GM18951 (cell line): ENCODE measurements at regions not wholly inside any gene's neighbourhood (a gene's known extent, or its start where the extent isn't known, plus 50 kb on each side); places are given as distances from the start of the nearest gene placed in this dataset.
"Not testable (repeated sequence)": the region's sequence is repeated elsewhere in the genome, so short reads cannot be mapped to it uniquely, and the experiment has no call there.

Experiments
- in situ Hi-C: fragments of 300-500 bp; cut with MboI; formaldehyde crosslinking; loops from one replicate; pipeline ENCODE4 v1.12.0; 2022; ENCODE audit warnings: low sequenced_read_pairs, mixed read lengths, inconsistent platforms; ENCODE audit not compliant: unreplicated experiment

DNA sequence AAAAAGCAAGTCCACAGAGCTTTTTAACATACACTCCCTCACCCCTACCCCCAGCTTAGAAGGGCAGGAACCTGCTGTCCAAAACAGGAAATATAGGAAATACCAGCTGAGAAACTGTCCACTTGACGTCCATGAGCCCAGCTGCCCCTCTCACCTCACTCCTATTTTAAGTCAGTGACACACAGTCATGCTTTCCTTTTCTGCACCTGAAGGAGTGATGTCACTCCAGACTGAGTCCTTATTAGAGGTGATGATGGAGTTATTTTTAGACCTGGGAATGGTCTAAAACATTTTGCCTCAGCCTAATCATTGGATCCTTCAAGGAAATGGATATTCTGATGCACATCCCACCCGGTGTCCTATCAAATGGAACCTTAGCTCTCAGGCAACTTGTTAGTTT is 217.8 kb downstream of the BCL2L11 start:
- in situ Hi-C loops: not testable (repeated sequence)

DNA sequence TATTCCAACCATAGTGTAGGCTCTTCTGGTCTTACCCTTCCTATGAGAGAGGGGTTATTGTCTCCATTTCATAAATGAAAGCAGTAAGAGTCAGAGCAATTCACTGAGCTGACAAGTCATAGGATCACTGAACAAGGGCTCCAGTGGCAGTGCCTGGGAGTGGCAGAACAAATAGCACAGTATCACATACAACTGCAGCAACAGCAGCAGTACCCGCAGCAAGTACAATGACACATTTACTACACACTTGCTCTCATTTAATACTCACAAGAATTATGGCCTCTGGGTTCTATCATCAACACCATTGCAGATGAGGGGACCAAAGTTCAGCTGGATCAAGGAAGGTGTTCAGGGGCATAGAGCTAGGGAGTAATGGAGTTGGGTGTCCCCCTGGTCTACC is 218.8 kb downstream of the BCL2L11 start:
- in situ Hi-C loops: not testable (repeated sequence)

DNA sequence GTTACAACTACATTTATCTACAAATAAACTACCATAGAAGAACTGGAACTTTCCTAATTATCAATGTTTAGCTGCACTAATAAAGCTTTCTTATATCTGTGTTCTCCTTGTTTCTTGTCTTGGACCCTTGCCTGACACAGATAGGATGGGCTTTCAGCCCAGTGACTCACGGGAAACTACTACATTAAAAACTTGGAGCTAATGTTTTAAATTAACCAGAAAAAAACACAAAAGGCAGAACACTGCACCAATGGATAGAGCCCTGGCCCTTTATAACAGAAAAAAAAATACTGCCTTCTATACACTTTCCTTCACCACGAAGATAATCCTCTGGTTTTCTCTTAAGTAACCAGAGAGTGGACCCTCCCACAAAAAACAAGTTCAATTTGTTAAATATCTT is 223.9 kb downstream of the BCL2L11 start:
- in situ Hi-C loops: not testable (repeated sequence)

DNA sequence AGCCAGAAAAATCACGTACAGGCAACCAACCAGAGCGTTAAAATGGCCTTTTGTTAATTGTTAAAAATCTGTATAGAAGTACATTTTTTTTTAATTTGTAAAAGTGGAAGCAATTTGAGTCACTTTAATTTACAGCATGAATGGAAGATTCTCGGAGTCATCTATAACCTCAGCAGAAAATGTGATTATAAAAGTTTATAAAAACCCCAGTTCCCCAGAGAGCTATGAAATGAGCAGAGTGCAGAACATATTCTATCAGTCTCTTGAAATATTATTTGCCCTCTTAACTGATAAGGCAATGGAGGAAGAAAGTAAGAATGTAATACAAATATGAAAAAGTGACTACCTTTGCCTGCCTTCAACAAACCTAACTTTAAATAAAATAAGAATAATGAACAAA is 224.7 kb downstream of the BCL2L11 start:
- in situ Hi-C loops: not testable (repeated sequence)

DNA sequence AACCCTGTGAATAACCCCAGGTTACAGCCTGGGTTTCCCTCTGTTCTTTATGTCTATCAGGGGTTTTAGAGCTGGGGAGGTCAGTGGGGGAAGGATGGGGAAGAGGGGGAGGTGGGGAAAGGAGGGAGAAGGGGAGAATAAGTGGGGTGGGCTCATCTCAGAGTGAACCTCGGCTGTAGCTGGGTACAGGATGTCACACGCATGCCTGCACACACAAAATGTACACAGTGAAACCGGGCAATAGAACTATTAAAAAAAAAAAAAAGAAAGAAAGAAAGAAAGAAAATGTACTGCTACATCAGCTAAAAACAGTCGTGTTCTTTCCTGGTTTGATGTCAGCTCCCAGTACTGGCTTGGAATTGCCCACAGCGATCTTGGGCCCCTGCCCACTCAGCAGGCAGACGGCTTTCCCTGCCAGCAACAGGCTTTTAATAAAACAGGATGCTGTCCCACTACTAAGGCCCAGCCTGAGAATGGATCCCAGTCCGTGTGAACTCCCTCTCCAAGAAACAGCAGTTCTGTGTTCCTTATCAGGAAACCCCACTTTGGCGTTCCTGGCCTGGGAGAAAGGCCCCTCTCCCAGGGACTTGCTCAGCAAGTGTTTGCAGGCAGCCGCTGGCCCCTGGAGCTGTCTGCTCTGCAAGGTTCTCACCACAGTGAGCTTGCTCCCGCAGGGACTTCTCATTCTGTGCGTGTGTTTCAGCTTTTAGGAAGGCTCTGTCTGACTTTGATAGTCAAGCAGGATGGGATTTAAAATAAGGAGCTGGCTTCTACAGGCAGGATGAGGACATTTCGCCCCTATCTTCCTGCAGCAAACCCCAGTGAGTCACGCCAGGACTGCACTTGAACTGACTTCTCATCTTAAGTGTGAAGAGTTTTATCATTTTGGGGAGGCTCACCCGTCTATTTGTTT is 225.6 kb downstream of the BCL2L11 start:
- in situ Hi-C loops: not testable (repeated sequence)

DNA sequence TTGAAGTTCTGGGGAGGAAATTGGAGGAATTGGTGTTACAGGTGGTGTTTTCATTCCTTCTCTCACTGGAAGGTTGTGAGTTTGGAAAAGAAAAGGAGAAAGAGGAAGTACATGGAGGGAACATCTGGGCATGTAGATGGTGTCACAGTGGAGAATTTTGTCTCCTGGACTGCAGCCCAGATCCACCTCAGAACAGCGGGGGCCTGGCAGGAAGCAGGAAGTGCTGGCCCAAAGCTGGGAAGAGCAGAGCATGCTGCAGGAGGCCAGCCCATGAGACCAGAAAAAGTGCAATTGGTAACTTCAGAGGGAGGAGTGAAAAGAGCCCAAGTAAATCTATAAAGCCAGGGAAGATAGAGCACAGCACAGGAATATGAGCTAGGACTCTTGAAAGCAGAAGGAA is 227.0 kb downstream of the BCL2L11 start:
- in situ Hi-C loops: not testable (repeated sequence)

DNA sequence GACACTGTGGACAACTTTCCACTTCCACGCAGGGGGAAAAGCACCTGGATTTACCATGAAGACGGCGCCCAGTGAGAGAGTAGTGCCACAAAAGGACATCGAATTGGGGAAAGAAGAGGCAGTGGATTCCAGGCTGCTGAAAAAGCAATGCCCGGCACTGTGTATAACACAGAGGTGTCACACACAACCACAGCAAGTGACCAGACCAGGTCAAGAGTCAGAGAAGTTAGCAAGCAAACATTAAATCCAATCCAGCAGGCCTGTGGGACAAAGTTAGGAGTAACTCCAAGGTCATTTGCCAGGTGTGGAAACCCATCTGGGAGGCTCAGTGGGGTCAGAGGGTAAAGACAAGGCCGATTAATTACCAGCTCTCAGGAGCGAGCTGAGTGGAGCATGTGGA is 227.6 kb downstream of the BCL2L11 start:
- in situ Hi-C loops: not testable (repeated sequence)

DNA sequence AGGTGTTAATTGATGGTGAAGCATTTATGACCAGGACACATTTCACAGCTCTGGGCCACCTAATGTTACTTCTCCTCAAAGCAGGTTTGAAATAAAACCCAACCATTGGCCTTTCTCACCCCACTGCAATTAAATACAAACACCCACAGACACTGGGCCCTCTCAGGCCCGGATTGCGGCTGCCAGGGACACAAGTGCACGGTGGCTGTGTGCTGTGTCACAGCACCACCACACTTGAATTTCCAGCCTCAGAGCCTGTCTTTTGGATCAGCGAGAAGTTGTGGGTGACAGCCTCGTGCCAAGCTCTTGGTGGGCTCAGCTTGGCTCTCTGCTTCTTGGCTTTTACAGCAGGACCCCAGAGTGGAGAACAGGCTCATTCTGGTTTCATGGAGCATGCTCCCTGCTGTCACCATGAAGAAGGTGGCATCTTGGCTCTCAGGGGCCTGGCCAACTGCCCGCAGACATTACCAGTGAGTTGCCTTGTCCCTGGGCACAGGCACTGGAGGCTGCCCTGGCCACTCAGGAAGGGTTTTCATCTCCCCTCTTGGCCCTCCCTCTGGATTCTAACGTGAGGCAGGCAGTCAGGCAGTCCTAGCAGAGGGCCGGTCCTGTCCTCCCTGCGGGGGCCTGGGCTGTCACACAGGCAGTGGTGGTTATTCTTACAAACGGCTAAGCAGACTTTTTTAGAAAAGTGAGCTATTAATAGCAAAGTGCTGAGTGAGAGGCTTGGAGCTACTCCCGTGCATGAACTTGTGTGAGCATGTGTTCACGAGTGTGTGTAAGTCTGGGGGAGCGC is 234.5 kb downstream of the BCL2L11 start:
- in situ Hi-C loops: not testable (repeated sequence)

DNA sequence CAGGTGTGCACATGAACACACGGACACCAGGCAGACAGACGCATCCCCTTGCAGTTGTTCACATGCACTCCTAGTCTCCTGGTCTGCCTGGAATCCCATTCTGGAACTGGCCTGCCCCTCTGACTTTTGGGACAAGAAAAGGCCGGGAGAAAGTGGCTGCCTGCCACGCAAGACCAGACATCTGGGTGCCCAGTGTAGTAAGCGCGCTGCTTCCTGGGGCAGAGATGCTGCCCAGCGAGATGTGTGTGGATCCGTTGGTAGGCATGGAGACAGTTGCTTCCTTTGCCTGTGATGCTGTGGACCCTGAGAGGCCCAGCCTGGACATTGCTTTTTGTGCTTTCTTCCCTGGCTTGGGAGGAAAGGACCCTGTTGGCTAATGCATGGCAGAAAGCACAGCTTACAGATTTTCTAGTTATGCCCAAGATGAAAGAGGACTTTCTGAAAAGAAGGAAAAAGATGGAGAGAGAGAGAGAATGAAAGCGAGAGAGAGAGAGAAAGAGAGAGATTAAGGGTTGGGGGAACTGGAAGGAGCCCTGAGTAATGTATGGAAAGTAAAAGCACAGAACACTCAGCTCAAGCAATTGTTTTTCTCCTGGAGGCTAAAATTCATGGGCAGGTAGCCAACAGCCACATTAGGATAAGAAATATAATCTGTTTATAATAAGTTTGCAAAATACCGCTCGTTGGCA is 235.3 kb downstream of the BCL2L11 start:
- in situ Hi-C loops: not testable (repeated sequence)

DNA sequence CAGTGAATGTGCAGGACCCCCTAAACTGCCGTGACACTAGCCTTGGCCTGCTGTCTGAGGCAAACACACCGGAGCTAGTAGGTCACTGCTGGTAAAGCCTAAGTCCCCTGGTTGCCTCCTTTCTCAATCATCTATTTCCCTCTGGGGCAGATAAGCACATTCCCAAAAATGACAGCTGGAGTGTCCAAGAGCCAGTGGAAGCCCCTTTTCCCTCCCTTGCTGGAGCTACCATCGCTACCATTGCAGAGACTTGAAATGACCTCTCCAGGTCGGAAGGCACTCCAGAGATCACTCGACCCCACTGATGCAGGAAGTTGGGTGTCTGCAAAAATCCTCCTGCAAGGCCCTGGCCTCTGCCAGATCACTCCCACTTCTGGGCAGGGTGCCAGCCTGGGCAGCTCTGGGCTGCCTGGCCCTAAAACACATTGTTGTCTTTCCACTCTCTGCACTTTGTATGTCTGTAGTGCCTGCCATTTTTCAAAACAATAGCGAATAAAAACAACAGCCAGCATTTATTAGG is 235.9 kb downstream of the BCL2L11 start:
- in situ Hi-C loops: not testable (repeated sequence)

DNA sequence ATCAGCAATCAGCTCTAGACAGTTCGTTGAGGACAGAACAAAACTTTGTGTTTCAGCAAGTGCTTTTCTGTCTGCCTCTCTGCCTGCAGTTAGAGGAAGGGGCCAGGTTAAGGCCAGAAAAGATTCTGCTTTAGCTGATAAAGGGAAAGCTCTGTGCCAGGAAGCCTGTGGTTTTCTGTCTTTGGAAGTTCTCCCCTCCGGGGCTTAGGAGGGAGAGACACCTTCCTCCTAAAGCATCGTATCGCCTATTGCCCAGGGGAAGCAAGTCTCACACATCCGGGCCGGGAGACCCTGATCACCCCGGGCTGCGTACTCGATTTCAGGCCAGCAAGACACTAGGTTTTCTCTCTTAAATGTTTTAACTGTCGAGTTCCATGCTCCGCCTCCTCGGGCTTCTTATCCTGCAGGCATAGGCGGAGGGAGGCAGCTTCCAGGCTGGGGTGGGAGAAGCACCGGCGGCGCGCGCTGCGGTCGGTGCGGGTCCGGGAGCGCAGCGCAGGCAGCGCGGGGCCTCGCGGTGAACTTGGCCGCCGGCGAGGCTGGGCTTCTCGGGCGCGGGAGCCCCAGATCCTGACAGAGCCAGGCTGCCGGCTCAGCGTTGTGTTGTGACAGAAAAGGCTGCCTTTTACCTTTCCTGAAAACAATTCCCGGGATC is 245.4 kb downstream of the BCL2L11 start:
- in situ Hi-C loops: not testable (repeated sequence)

DNA sequence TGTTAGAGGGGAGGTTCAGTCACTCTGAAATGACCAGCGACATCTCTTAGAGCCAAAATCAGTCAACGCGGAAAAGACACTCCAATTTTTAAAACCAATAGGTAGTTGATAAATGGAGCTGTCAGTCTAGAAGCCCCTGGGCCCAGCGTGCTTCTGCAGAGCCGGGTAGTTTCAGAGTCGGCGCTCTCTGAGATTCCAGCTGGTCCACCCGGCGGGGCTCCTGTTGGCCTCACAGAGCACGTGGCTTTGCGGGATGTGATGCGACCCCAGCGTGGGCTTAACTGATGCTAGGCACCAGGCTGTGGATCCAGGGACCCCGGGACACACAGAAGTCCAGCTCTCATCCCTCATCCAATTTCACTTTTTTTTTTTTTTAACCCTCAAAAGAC is 245.9 kb downstream of the BCL2L11 start:
- in situ Hi-C loops: not testable (repeated sequence)

DNA sequence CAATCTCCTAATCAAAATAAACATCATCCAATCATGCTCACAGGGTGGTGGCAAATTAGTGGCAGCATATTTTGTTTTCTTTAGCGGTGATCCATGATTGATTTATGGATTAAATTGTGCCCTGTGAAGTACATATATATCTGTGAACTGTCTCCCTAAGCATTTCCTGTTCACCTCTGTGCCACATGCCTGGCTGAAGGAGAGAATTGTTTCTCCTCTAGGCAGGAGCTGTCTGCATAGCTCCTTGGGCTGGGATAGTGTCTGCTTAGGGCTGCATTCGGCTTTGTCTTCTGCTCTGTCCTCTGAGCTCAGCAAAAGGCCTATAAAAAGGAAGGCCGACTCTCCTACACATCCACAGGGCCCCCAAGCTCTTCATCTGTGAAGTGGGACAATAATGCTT is 246.4 kb downstream of the BCL2L11 start:
- in situ Hi-C loops: not testable (repeated sequence)

DNA sequence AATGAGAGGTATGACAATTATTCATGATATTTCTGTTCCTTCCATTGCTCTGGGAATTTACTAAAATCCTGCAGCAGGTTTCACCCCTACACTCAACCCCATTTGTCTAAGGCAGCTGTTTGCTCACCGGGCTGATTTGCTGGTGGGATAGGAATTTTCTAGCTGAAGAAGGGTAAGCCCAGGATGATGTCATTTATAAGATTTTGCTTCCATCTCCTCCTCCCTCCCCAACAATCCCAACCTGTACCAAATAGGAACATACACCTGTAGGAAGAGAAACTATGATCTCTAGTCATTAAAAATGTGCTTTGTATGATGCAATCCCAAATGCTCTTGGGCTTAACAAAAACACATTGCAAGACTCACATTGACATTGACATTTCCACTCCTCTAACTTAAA is 247.2 kb downstream of the BCL2L11 start:
- in situ Hi-C loops: not testable (repeated sequence)

DNA sequence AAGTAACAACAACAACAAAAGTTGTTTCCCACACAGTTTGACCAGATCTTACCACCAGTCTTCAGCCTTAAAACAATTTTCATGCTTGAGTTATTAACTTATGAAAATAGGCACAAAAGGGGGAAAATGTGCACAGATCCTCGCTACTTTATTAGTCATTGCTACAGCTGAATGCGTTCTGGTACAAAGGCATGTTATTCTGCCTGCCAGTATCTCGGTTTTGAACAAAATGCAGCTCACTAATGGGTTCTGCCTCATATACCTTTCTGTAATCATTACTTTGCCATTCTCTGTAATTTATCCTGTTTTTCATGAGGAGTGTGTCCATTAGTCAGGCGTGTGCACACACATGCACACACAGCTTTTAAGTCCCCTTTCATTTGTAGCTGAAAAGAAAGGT is 247.6 kb downstream of the BCL2L11 start:
- in situ Hi-C loops: not testable (repeated sequence)

DNA sequence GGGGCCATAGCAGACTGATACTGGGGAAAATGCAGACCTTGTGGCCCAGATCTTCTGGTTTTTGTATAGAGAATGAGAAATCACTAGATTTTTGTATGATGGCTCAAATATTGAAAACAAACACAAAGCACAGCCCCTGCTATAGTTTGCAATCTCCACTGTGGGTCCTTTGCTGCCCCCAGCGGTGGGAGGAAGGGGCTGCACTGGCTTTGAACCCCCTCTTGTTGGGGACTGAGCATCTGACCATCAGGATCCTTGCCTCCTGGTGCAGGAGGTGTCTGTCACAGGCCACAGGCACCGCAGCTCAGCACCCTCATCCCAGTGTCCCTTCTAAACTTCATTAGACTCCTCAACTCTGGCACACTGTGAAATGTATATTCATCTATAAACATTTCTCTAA is 252.3 kb downstream of the BCL2L11 start:
- in situ Hi-C loops: not testable (repeated sequence)

DNA sequence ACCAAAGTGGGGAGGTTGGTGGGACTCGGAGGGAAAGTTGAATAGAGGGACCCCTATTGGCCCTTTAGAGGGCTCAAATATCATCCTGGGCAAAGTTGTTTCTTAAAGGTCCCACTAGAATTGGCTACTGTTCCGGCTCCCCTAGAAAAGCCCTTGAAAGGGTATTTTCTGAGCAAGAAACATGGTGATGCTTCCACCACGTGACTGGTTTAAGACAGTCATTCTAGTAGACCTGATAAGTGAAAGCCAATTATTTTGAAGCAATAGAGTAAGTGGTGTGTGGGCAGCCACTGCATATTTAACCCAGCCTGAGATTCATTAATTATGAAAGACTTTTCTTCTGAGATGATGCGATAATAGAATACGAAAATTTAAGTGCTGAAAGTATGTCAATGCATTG is 253.3 kb downstream of the BCL2L11 start:
- in situ Hi-C loops: not testable (repeated sequence)

DNA sequence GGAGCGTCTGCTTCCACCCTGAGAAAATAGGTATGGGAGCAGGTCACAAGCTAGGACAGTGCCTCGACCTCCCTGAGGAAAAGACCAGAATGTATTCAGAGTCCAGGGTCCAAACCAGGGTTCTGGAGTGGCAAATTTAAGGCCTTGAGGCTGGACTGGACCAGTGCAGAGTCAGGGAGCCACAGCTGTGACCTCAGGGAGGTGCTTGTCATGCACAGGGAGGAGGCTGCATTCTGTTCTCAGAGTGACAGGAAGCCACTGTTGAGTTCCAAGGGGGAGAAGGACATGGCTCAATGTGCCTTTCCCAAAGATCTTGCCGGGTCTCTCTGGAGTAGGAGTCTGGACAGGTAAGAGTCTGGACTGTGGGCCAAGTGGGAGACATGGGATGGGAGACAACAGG is 254.0 kb downstream of the BCL2L11 start:
- in situ Hi-C loops: not testable (repeated sequence)

DNA sequence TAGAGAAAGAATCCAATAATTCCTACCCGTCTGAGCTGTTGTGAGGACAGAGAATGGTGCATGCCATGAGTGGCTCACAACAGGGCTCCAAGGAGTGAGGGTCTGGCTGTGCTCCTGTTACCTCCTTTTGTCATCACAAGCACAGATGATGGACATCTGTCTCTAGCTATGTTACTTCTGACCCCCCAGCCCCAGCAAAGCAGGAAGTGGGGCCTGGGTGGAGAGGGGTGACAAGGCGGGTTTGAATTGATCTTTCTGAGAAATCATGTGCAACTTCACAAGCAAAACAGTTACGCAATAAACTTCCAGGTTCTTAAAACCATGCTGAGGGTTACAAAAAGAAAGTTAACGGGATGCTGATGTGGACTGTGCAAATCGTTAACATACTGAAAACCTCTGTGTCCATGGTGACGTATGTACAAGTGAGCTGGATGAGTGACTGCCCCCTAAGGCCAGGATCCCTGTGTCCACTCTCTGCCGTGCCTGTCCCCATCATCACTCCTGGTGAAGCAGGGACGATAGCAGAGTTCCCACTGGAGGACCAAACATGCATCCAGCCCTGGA is 254.7 kb downstream of the BCL2L11 start:
- in situ Hi-C loops: not testable (repeated sequence)
